Smooth muscle cell (in vitro differentiated cells): ENCODE measurements at regions not wholly inside any gene's neighbourhood (a gene's known extent, or its start where the extent isn't known, plus 50 kb on each side); places are given as distances from the start of the nearest gene placed in this dataset.

Experiments used
- DNase-seq: peaks from one replicate; lab custom pipeline; 2025; ENCODE audit not compliant: unreplicated experiment; lab: John Stamatoyannopoulos, UW
- H2AFZ ChIP-seq: fragments of 200-600 bp; sonication (generic); 2 replicates; pipeline ENCODE4 v1.6.0; 2016; ENCODE audit warnings: antibody characterized with exemption, low read depth, mild to moderate bottlenecking
- H3F3A ChIP-seq: fragments of 200-600 bp; sonication (generic); 2 replicates; pipeline ENCODE4 v1.6.0; 2017; ENCODE audit warnings: antibody characterized with exemption, low read depth
- H3K27ac ChIP-seq: fragments of 200-600 bp; sonication (generic); 2 replicates; pipeline ENCODE4 v1.5.1; 2016; ENCODE audit warnings: low read depth, mild to moderate bottlenecking
- H3K27me3 ChIP-seq: fragments of 200-600 bp; sonication (generic); 2 replicates; pipeline ENCODE4 v1.6.1; 2016; ENCODE audit warnings: low read depth, mild to moderate bottlenecking
- H3K36me3 ChIP-seq: fragments of 200-600 bp; sonication (generic); 2 replicates; pipeline ENCODE4 v1.5.1; 2016; ENCODE audit warnings: low read depth
- H3K4me1 ChIP-seq: fragments of 200-600 bp; sonication (generic); 2 replicates; pipeline ENCODE4 v1.5.1; 2016; ENCODE audit warnings: low read depth
- H3K4me2 ChIP-seq: fragments of 200-600 bp; sonication (generic); 2 replicates; pipeline ENCODE4 v1.6.0; 2016; ENCODE audit warnings: mild to moderate bottlenecking
- H3K4me3 ChIP-seq: fragments of 200-600 bp; sonication (generic); 2 replicates; pipeline ENCODE4 v1.5.1; 2016; ENCODE audit warnings: mild to moderate bottlenecking
- H3K79me2 ChIP-seq: fragments of 200-600 bp; sonication (generic); 2 replicates; pipeline ENCODE4 v1.6.0; 2016; ENCODE audit warnings: low read depth, mild to moderate bottlenecking
- H3K9ac ChIP-seq: fragments of 200-600 bp; sonication (generic); 2 replicates; pipeline ENCODE4 v1.6.0; 2016; ENCODE audit warnings: low read depth
- H3K9me3 ChIP-seq: fragments of 200-600 bp; sonication (generic); replicated peaks from 2 replicates; pipeline ENCODE4 v1.5.1; 2016; ENCODE audit warnings: low read depth
- H4K20me1 ChIP-seq: fragments of 200-600 bp; sonication (generic); 2 replicates; pipeline ENCODE4 v1.6.0; 2016; ENCODE audit warnings: low read depth
- CTCF ChIP-seq: fragments of 200-600 bp; sonication (generic); IDR thresholded peaks from 2 replicates; pipeline ENCODE4 v1.5.1; 2017; ENCODE audit warnings: borderline replicate concordance, mild to moderate bottlenecking, antibody characterized with exemption; ENCODE audit not compliant: insufficient read depth, poor library complexity, severe bottlenecking
- WGBS: methylation state at CpG from one replicate; pipeline ENCODE4 v1.1.7; 2016; ENCODE audit warnings: low lambda C conversion rate; 5-methylcytosine and 5-hydroxymethylcytosine counted together

- H3F3A ChIP-seq, result no peaks in the 10 kb centered on the region
- no peak for TF ChIP-seq CTCF
- DNase-seq, result no peak
- no peak overlapping the region for H3K27ac ChIP-seq
- no peaks in the 10 kb centered on the region for H3K9me3 ChIP-seq
- no peak overlapping the region for H3K4me3 ChIP-seq
- no peaks in the 10 kb centered on the region for H3K79me2 ChIP-seq
- H3K27me3 ChIP-seq, result no peaks in the 10 kb centered on the region
- 83% methylated on average over 7 of the region's 7 CpGs for WGBS
- no peak overlapping the region for H2AFZ ChIP-seq
- no peak overlapping the region for H3K4me2 ChIP-seq
- H3K36me3 ChIP-seq, result no peaks in the 10 kb centered on the region
- H4K20me1 ChIP-seq, result no peaks in the 10 kb centered on the region
- H3K9ac ChIP-seq, result no peak overlapping the region
- H3K4me1 ChIP-seq, result peaks cover 18% of the 10 kb centered on the region
Observed at GRCh38 chr12:125890366-125890905, 825.2 kb downstream of the AACS start.

- 58% methylated on average over 5 of the region's 5 CpGs for WGBS
- Histone ChIP-seq H4K20me1 (no peaks in the 10 kb centered on the region), H3K4me2 (peak overlapping the region; percentile 12), H3K9me3 (no peaks in the 10 kb centered on the region), H3F3A (no peaks in the 10 kb centered on the region), H2AFZ (no peak overlapping the region), H3K4me1 (peaks cover 18% of the 10 kb centered on the region), H3K27me3 (no peaks in the 10 kb centered on the region), H3K9ac (no peak overlapping the region), H3K36me3 (no peaks in the 10 kb centered on the region), H3K27ac (no peak overlapping the region), H3K79me2 (no peaks in the 10 kb centered on the region), H3K4me3 (no peak overlapping the region)
- TF ChIP-seq CTCF, result no peak
- no peak for DNase-seq
Observed at GRCh38 chr12:125890971-125891370, 825.7 kb downstream of the AACS start.

- Histone ChIP-seq H3K4me2 (no peak overlapping the region), H3K9me3 (no peaks in the 10 kb centered on the region), H3K27me3 (no peaks in the 10 kb centered on the region), H3K9ac (no peak overlapping the region), H3K4me1 (peaks cover 18% of the 10 kb centered on the region), H4K20me1 (no peaks in the 10 kb centered on the region), H3K79me2 (no peaks in the 10 kb centered on the region), H3F3A (no peaks in the 10 kb centered on the region), H3K27ac (no peak overlapping the region), H3K4me3 (no peak overlapping the region), H3K36me3 (no peaks in the 10 kb centered on the region), H2AFZ (no peak overlapping the region)
- TF ChIP-seq CTCF, result no peak
- 83% methylated on average over 1 of the region's 1 CpG for WGBS
- DNase-seq, result no peak
Observed at GRCh38 chr12:125892276-125892675, 827.0 kb downstream of the AACS start.

GRCh38 chr12:125902991-125903390, 837.8 kb downstream of the AACS start:
- no peaks in the 10 kb centered on the region for H3K9me3 ChIP-seq
- 85% methylated on average over 2 of the region's 2 CpGs for WGBS
- no peaks in the 10 kb centered on the region for H3K79me2 ChIP-seq
- H3K27me3 ChIP-seq, result no peaks in the 10 kb centered on the region
- no peaks in the 10 kb centered on the region for H3F3A ChIP-seq
- TF ChIP-seq CTCF, result no peak
- H4K20me1 ChIP-seq, result no peaks in the 10 kb centered on the region
- no peak overlapping the region for H3K9ac ChIP-seq
- H3K4me2 ChIP-seq, result no peak overlapping the region
- H3K4me1 ChIP-seq, result no peaks in the 10 kb centered on the region
- H3K4me3 ChIP-seq, result no peak overlapping the region
- H3K27ac ChIP-seq, result no peak overlapping the region
- H2AFZ ChIP-seq, result no peak overlapping the region
- DNase-seq, result no peak
- no peaks in the 10 kb centered on the region for H3K36me3 ChIP-seq
